DND-41 (cell line): ENCODE measurements at regions not wholly inside any gene's neighbourhood (a gene's known extent, or its start where the extent isn't known, plus 50 kb on each side); places are given as distances from the start of the nearest gene placed in this dataset.
"Not testable (repeated sequence)": the region's sequence is repeated elsewhere in the genome, so short reads cannot be mapped to it uniquely, and the experiment has no call there.

Experiments used
- ATAC-seq: fragments of 200-7000 bp; cut with Tn5 transposase; 3 replicates; pipeline ENCODE4 v1.9.1; 2021; ENCODE audit warnings: low read depth; ENCODE audit not compliant: insufficient read depth
- DNase-seq: peaks from one replicate; pipeline ENCODE4 v3.0.0-alpha.2; 2020
- H2AFZ ChIP-seq: 2 replicates; pipeline ENCODE4 v1.6.0; 2012; ENCODE audit warnings: low read depth, low read length
- H3K27ac ChIP-seq: 2 replicates; pipeline ENCODE4 v1.5.1; 2012; ENCODE audit warnings: low read length, inconsistent platforms
- H3K27me3 ChIP-seq: fragments of 200-600 bp; sonication (generic); 2 replicates; pipeline ENCODE4 v1.6.0; 2012; ENCODE audit warnings: low read length, mild to moderate bottlenecking, inconsistent platforms; ENCODE audit not compliant: insufficient read depth, poor library complexity
- H3K36me3 ChIP-seq: 2 replicates; pipeline ENCODE4 v1.5.1; 2012; ENCODE audit warnings: low read length, inconsistent platforms; ENCODE audit not compliant: insufficient read depth
- H3K4me1 ChIP-seq: 2 replicates; pipeline ENCODE4 v1.5.1; 2012; ENCODE audit warnings: mild to moderate bottlenecking, low read length; ENCODE audit not compliant: insufficient read depth
- H3K4me2 ChIP-seq: 2 replicates; pipeline ENCODE4 v1.6.0; 2012; ENCODE audit warnings: mild to moderate bottlenecking, moderate library complexity, low read length, inconsistent platforms; ENCODE audit not compliant: insufficient read depth
- H3K4me3 ChIP-seq, 2 experiments: fragments of 200-600 bp in 1 of 2; shearing (Covaris generic) in 1 of 2; 2 replicates each; pipeline ENCODE4 v1.5.1; 2012 to 2016; ENCODE audit warnings: inconsistent platforms in 2 of 2, low read length in 2 of 2, mild to moderate bottlenecking in 2 of 2, low read depth in 1 of 2, moderate library complexity in 1 of 2
- H3K79me2 ChIP-seq: 2 replicates; pipeline ENCODE4 v1.6.0; 2012; ENCODE audit warnings: low read length, inconsistent platforms; ENCODE audit not compliant: insufficient read depth
- H3K9ac ChIP-seq: 2 replicates; pipeline ENCODE4 v1.6.0; 2012; ENCODE audit warnings: low read depth, mild to moderate bottlenecking, inconsistent platforms, low read length, moderate library complexity
- H3K9me3 ChIP-seq: 2 replicates; pipeline ENCODE4 v1.5.1; 2012; ENCODE audit warnings: low read length, moderate library complexity, mild to moderate bottlenecking, inconsistent platforms; ENCODE audit not compliant: insufficient read depth, severe bottlenecking
- H4K20me1 ChIP-seq: 2 replicates; pipeline ENCODE4 v1.6.0; 2012; ENCODE audit warnings: low read length; ENCODE audit not compliant: insufficient read depth

DNA sequence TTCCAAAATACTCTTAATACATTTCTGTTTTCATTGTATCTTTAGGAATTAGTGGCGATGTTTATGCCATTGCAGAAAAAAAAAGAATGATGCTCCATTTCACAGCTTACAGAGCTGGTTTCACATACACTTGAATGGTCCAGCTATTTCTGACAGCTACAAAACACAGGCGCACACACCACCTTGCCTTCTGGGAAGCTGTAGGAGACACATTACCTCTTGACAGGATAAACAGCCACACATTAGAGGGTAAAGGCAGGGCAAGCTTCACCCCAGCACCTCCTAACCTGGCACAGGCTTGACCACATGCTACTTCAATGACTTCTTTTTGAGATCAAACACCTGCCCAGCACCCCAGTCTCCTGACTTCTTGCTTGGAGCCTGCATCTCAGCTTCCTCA is 73.2 kb upstream of the PLGLB2 start:
- not testable (repeated sequence) for H3K4me1 ChIP-seq, H2AFZ ChIP-seq, H4K20me1 ChIP-seq, H3K79me2 ChIP-seq, H3K27ac ChIP-seq, H3K9me3 ChIP-seq, H3K9ac ChIP-seq, H3K36me3 ChIP-seq, H3K4me2 ChIP-seq, H3K4me3 ChIP-seq, DNase-seq, H3K27me3 ChIP-seq, ATAC-seq

DNA sequence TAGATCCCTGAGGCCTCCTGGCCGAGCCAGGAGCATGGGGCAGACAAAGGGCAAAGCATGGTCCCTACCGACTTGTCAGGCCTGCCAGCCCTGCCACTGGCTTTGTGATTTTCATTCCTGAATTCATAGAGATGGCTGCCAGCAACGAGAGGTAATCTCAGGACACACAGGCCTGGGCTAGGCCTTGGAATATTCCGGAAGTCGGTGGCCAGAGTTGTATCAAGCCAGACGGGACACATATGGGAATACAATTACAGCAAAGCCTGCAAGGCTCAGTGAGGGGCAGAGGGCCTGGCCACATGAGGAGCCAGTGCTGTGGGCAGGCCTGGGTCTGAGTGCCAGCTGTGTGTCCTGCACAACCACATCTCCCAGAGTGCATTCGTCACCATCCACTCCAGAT is 72.4 kb upstream of the PLGLB2 start:
- H3K36me3 ChIP-seq, H3K4me3 ChIP-seq, H3K9me3 ChIP-seq, H3K4me2 ChIP-seq, H2AFZ ChIP-seq, H4K20me1 ChIP-seq, ATAC-seq, H3K27me3 ChIP-seq, DNase-seq, H3K9ac ChIP-seq, H3K27ac ChIP-seq, H3K4me1 ChIP-seq, H3K79me2 ChIP-seq: not testable (repeated sequence)

DNA sequence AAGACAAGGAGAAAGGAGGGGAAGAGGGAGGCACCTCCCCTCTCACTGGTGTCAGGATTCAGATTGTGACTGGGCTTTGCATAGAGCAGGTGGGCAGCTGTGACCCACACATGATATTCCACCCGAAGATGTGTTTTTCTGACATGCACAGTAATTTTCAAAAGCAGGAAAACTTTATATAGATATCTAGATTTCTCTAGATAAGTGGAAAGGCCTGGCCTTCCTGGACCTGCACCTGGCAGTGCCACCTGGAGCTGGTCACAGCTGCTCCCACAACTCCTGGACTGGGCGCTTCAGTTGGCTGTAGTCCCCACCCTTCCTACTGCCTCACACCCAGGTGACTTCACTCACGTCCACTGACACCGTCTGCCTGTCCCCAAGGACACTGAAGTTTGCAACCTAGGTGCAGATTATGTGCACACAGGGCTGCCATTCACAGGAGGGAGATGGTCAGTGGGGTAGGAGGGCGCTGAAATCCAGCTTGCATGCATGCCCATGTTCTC is 70.4 kb upstream of the PLGLB2 start:
- H3K4me2 ChIP-seq, H3K79me2 ChIP-seq: not testable (repeated sequence)

DNA sequence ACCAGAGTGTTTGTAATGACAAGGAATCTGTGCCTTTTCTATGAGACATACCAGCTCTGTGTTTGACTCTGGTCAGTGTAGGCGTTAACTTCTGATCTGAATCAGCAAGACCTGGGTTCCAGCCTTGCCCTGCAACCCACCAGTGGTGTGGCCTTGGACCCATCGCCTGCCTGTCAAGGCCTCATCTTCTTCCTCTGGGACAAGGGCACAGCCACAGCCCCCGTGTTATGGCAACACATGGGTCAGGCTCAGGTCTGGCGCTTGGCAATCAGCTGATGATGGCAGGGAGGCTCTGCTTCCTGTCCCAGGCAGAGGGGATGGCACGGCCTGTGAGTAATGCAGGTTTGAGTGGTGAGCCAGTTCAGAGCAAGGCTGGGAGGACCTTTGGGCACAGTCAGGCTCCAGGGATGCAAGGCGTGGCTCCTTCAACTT is 69.1 kb upstream of the PLGLB2 start:
- not testable (repeated sequence) for H3K9me3 ChIP-seq, DNase-seq, ATAC-seq, H3K36me3 ChIP-seq, H3K79me2 ChIP-seq, H3K9ac ChIP-seq, H3K4me3 ChIP-seq, H4K20me1 ChIP-seq, H3K27me3 ChIP-seq, H3K4me2 ChIP-seq, H2AFZ ChIP-seq, H3K27ac ChIP-seq, H3K4me1 ChIP-seq

More for the DNA sequence above, 70.4 kb upstream of the PLGLB2 start:
- ATAC-seq, DNase-seq, H4K20me1 ChIP-seq, H3K4me3 ChIP-seq, H3K9me3 ChIP-seq, H3K4me1 ChIP-seq, H3K36me3 ChIP-seq, H3K27ac ChIP-seq, H2AFZ ChIP-seq, H3K27me3 ChIP-seq, H3K9ac ChIP-seq: not testable (repeated sequence)

DNA sequence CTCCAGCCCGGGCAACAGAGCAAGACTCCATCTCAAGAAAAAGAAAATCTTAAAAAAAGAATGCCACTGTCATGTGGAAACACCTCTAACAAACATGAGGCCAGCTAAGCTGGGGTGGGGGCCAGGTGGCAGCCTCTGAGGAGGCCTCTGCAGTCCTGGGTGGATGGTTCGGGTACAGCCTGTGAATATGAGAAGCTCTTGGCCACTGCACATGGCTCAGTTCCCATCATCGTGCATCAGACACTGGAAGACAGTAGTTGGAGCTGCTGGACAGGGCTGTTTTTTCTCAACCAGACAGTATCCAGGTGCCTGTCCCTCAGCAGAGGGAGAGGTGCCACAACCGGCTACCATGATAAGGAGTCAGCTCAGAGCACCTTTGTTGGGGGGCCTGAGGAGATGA is 67.9 kb upstream of the PLGLB2 start:
- not testable (repeated sequence) for DNase-seq, H3K9ac ChIP-seq, H2AFZ ChIP-seq, H3K4me1 ChIP-seq, H3K79me2 ChIP-seq, ATAC-seq, H3K27me3 ChIP-seq, H4K20me1 ChIP-seq, H3K4me2 ChIP-seq, H3K27ac ChIP-seq, H3K36me3 ChIP-seq, H3K4me3 ChIP-seq, H3K9me3 ChIP-seq

DNA sequence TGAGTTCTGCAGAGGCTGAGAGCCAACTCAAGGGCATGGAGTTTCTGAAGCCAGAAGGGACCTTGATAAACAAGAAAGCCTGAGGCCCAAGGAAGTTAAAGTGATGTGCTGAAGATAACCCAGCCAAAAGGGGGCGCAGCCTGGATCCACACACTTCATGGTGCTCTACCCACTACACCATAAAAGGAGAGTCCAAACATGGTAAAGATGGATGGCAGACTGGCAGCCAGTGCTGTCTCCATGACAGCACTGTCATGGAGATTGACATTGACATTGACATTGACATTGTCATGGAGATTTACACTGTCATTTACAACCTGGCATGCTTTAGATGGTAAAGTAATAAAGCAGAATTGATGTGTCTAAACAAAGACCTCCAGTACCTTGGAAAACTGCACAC is 67.2 kb upstream of the PLGLB2 start:
- not testable (repeated sequence) for H4K20me1 ChIP-seq, H3K27ac ChIP-seq, ATAC-seq, H3K4me1 ChIP-seq, H3K27me3 ChIP-seq, H2AFZ ChIP-seq, H3K4me2 ChIP-seq, DNase-seq, H3K79me2 ChIP-seq, H3K36me3 ChIP-seq, H3K9me3 ChIP-seq, H3K9ac ChIP-seq, H3K4me3 ChIP-seq

DNA sequence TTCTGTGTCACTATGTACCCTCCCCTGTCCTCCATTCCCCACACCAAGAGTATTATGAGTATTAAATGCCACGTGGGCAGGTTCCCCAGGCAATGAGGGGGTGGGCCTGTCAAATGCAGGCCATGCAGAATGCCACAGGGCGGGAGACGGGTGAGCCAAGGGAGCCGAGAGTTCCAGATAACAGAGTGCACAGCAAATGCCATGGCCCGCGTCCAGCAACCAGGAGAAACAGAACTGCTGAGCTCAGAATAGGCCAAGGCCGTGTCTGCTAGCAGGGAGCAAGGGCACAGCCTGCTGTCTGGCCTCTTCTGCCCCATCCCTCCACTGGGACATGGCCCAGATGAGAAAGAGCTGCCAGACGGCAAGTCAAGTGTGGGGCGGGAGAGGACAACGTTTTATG is 64.4 kb upstream of the PLGLB2 start:
- not testable (repeated sequence) for H3K79me2 ChIP-seq, H3K4me2 ChIP-seq, H3K27me3 ChIP-seq, ATAC-seq, H3K9ac ChIP-seq, H3K4me1 ChIP-seq, DNase-seq, H3K9me3 ChIP-seq, H2AFZ ChIP-seq, H3K36me3 ChIP-seq, H3K4me3 ChIP-seq, H4K20me1 ChIP-seq, H3K27ac ChIP-seq

DNA sequence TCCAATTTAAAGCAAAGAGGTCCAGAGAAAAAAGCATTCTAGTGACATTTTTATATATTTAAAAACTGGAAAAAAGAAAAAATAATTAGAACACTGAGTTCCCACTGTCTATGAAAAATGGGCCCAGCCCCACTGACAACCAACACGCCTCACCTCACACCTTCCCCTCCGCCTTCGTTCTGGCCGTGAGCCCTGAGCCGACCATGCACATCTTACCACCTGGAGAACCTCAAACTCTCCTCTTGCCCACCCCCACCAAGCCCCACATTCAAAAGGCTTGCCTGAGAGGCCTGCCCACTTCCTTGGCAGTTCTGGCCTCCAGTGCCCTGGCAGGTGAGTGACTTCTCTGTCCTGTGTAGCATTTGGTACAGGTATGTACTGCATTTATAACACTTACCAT is 63.9 kb upstream of the PLGLB2 start:
- H3K9me3 ChIP-seq, H4K20me1 ChIP-seq, H3K79me2 ChIP-seq, H3K36me3 ChIP-seq, H2AFZ ChIP-seq, H3K27me3 ChIP-seq, H3K27ac ChIP-seq, H3K4me1 ChIP-seq, ATAC-seq, H3K9ac ChIP-seq, H3K4me2 ChIP-seq, H3K4me3 ChIP-seq, DNase-seq: not testable (repeated sequence)
